ENCODE measurements at regions not wholly inside any gene's neighbourhood (a gene's known extent, or its start where the extent isn't known, plus 50 kb on each side); places are given as distances from the start of the nearest gene placed in this dataset.

DNA sequence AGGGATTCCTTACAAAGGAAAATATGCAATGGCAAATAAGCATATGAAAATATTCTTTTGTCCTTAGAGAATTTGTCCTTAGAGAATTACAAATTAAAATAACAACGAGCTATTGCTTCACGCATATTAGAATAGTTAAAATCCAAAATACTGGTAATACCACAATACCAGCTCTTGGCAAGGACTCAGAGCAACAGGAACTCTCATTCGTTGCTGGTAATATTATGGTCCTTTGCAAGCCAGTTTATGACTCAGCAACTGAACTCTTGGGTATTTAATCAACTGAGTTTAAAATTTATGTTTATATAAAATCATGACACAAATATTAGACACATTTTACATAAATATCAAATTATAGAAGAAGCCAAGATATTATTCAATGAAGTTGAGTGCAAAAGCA, 1730.4 kb downstream of the SI start (continued):
- TF ChIP-seq, protein P1, sequence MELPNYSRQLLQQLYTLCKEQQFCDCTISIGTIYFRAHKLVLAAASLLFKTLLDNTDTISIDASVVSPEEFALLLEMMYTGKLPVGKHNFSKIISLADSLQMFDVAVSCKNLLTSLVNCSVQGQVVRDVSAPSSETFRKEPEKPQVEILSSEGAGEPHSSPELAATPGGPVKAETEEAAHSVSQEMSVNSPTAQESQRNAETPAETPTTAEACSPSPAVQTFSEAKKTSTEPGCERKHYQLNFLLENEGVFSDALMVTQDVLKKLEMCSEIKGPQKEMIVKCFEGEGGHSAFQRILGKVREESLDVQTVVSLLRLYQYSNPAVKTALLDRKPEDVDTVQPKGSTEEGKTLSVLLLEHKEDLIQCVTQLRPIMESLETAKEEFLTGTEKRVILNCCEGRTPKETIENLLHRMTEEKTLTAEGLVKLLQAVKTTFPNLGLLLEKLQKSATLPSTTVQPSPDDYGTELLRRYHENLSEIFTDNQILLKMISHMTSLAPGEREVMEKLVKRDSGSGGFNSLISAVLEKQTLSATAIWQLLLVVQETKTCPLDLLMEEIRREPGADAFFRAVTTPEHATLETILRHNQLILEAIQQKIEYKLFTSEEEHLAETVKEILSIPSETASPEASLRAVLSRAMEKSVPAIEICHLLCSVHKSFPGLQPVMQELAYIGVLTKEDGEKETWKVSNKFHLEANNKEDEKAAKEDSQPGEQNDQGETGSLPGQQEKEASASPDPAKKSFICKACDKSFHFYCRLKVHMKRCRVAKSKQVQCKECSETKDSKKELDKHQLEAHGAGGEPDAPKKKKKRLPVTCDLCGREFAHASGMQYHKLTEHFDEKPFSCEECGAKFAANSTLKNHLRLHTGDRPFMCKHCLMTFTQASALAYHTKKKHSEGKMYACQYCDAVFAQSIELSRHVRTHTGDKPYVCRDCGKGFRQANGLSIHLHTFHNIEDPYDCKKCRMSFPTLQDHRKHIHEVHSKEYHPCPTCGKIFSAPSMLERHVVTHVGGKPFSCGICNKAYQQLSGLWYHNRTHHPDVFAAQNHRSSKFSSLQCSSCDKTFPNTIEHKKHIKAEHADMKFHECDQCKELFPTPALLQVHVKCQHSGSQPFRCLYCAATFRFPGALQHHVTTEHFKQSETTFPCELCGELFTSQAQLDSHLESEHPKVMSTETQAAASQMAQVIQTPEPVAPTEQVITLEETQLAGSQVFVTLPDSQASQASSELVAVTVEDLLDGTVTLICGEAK (IDR thresholded peaks at IDR 0.05), result no peak
- TF ChIP-seq, protein P1 (CRISPR knock-in tag; IDR thresholded peaks at IDR 0.05), result no peak
- TF ChIP-seq MCM5 (IDR thresholded peaks at IDR 0.05; ENCODE audit: low read depth), result no peak
